Activated CD4-positive, alpha-beta T cell treated with anti-CD3 and anti-CD28 coated beads, Interleukin-2, amount 10 ng/mL, durations not matched to agents 7 days and 5 days (primary cell): ENCODE measurements at regions not wholly inside any gene's neighbourhood (a gene's known extent, or its start where the extent isn't known, plus 50 kb on each side); places are given as distances from the start of the nearest gene placed in this dataset.

Experiments used
- CTCF ChIA-PET: fragments of 350-600 bp; sonication (Branson Sonifier 250); formaldehyde crosslinking; loops from one replicate; lab custom pipeline; 2021; ENCODE audit warnings: antibody characterized with exemption; lab: Charles Lee
- POLR2A ChIA-PET: fragments of 350-600 bp; sonication (Branson Sonifier 250); formaldehyde crosslinking; loops from one replicate; lab custom pipeline; 2021; ENCODE audit warnings: antibody characterized with exemption; lab: Charles Lee
- DNase-seq: peaks from one replicate; pipeline ENCODE4 v3.0.0-alpha.2; 2020
- H3K27ac Mint-ChIP-seq: one replicate; pipeline ENCODE4 v1.8.0; 2021; ENCODE audit warnings: mild to moderate bottlenecking, moderate library complexity, mixed read lengths
- H3K27me3 Mint-ChIP-seq: one replicate; pipeline ENCODE4 v1.8.0; 2021; ENCODE audit warnings: mixed read lengths
- H3K36me3 Mint-ChIP-seq: one replicate; pipeline ENCODE4 v1.8.0; 2021; ENCODE audit warnings: low read depth, mixed read lengths
- H3K4me1 Mint-ChIP-seq: one replicate; pipeline ENCODE4 v1.8.0; 2021; ENCODE audit warnings: mixed read lengths
- H3K4me3 Mint-ChIP-seq: one replicate; pipeline ENCODE4 v1.8.0; 2021; ENCODE audit warnings: mild to moderate bottlenecking, moderate library complexity, mixed read lengths
- H3K9me3 Mint-ChIP-seq: one replicate; pipeline ENCODE4 v1.8.0; 2021; ENCODE audit warnings: mixed read lengths

DNA sequence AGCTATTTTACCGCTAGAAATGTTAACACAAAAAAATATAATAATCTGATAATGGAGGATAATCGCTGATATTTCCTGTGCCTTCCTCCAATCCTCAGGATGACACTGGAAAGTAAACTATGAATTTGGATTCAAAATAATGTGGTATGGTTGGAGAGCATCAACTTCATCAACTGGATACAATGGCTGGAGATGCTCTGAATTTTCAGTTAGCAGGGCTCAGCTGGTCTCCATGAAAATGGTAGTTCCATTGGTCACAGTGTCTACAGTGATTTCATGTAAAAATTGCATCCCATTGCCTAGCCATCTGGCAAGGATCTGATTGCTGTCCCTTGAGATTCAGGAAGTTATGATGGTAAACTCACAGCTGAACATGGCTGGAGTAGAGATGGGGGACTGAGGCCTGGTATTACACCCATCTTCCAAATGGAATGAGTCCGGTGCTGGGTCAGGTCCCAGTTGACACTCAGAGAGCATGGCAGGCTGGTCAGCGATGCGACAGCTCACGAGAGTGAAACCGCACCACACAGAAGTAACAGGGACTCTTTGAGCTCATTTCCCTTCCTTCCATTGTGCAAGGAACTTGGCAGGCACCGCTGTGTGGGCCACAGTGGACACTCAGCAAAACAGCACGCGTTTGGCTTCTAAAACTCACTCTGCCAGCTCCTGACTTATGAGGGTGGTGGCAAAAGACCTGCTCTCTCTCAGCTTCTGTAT, 142.4 kb upstream of the TNFAIP3 start:
- Mint-ChIP-seq H3K36me3 (peaks cover 3% of the 10 kb centered on the region), H3K4me3 (no peak overlapping the region), H3K9me3 (peaks cover 7% of the 10 kb centered on the region), H3K4me1 (peaks cover 14% of the 10 kb centered on the region), H3K27ac (no peak overlapping the region), H3K27me3 (peaks cover 8% of the 10 kb centered on the region)
- DNase-seq, result no peak
- CTCF ChIA-PET, result interaction anchor here (0.9 to 1.7 kb wide), 6 partner anchors 10 to 220 kb away, joined by 3 to 5 read pairs (median 4); no protein-coding TSS in a partner anchor
- POLR2A ChIA-PET, result no interaction called here

DNA sequence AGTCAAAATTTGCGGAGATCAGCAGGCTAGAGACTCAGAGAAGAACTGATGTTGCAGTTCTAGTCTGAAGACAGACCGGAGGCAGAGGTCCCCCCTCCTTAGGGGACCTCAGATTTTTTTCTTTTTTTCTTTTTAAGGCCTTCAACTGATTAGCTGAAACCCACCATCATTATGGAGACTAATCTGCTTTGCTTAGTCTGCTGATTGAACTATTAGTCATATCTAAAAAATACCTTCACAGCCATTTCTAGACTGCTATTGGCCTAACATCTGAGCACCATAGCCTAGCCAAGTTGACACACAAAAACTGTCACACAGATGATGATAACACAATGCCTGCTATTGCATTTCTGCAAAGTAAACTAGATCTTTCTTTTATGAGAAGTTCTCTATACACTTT, 141.1 kb upstream of the TNFAIP3 start:
- CTCF ChIA-PET, result interaction anchor here (0.9 to 1.5 kb wide), 4 partner anchors 10 to 35 kb away, joined by 3 to 6 read pairs (median 4); no protein-coding TSS in a partner anchor
- no peak for DNase-seq
- Mint-ChIP-seq H3K9me3 (peaks cover 7% of the 10 kb centered on the region), H3K36me3 (peaks cover 3% of the 10 kb centered on the region), H3K27me3 (peaks cover 8% of the 10 kb centered on the region), H3K4me3 (no peak overlapping the region), H3K27ac (no peak overlapping the region), H3K4me1 (peaks cover 14% of the 10 kb centered on the region)
- POLR2A ChIA-PET, result no interaction called here

DNA sequence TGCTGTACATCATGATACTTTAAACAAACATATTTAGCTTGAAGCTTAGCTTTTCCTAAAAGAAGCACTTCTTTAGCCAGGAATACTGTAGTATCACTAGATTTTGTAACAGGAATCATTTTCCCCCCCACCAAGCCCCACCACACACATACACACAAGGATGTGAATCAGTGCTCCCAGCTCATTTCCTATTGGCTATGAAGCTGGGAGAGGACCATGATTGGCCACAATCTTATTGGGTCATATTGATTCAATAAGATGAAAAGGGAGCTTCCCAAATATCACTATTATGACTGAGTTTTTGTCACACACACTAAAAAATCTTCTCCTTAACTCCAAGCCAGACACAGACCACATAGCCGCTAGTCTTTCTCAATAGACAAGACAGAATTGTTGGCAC, 140.5 kb upstream of the TNFAIP3 start:
- H3K27me3 Mint-ChIP-seq, result peaks cover 8% of the 10 kb centered on the region
- ChIA-PET CTCF (interaction anchor here (0.9 to 1.7 kb wide), 7 partner anchors 10 to 144 kb away, joined by 3 to 6 read pairs (median 4); partner anchors contain the start of gene TNFAIP3), POLR2A (no interaction called here)

DNA sequence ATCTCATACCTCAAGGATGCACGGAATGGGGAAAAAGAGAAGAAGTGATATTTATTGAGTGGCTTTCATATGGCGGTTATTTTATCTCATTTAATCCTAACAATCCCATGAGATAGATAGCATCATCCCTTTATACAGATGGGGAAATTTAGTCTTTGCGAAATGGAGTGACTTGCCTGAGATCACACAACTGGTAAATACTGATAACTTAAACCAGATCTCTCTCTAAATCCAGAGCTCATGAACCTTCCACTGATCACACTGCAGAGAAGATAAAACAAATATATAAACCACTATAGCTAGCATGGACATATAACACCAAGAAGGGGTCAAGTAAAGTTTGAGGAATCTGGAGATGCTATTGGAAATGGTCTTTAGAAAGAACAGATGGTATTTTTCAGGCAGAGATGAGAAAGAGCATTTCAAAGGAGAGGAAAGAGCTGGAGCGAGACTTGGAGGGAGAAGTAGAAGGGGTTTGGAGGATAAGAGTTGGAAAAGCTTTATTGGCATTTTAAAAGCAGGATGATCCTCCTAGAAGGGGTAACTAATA, 139.8 kb upstream of the TNFAIP3 start:
- H3K4me3 Mint-ChIP-seq, result no peak overlapping the region
- no peak overlapping the region for H3K27ac Mint-ChIP-seq
- no peak for DNase-seq
- H3K27me3 Mint-ChIP-seq, result peaks cover 9% of the 10 kb centered on the region
- peaks cover 3% of the 10 kb centered on the region for H3K36me3 Mint-ChIP-seq
- CTCF ChIA-PET, result interaction anchor here (0.6 to 1.7 kb wide), 6 partner anchors 10 to 143 kb away, joined by 3 to 5 read pairs (median 4); partner anchors contain the start of gene TNFAIP3
- peaks cover 14% of the 10 kb centered on the region for H3K4me1 Mint-ChIP-seq
- POLR2A ChIA-PET, result no interaction called here
- peaks cover 7% of the 10 kb centered on the region for H3K9me3 Mint-ChIP-seq

More for the DNA sequence above, 140.5 kb upstream of the TNFAIP3 start:
- Mint-ChIP-seq H3K4me1 (peaks cover 15% of the 10 kb centered on the region), H3K27ac (no peak overlapping the region), H3K36me3 (peaks cover 3% of the 10 kb centered on the region), H3K4me3 (no peak overlapping the region), H3K9me3 (peaks cover 7% of the 10 kb centered on the region)
- DNase-seq, result no peak

DNA sequence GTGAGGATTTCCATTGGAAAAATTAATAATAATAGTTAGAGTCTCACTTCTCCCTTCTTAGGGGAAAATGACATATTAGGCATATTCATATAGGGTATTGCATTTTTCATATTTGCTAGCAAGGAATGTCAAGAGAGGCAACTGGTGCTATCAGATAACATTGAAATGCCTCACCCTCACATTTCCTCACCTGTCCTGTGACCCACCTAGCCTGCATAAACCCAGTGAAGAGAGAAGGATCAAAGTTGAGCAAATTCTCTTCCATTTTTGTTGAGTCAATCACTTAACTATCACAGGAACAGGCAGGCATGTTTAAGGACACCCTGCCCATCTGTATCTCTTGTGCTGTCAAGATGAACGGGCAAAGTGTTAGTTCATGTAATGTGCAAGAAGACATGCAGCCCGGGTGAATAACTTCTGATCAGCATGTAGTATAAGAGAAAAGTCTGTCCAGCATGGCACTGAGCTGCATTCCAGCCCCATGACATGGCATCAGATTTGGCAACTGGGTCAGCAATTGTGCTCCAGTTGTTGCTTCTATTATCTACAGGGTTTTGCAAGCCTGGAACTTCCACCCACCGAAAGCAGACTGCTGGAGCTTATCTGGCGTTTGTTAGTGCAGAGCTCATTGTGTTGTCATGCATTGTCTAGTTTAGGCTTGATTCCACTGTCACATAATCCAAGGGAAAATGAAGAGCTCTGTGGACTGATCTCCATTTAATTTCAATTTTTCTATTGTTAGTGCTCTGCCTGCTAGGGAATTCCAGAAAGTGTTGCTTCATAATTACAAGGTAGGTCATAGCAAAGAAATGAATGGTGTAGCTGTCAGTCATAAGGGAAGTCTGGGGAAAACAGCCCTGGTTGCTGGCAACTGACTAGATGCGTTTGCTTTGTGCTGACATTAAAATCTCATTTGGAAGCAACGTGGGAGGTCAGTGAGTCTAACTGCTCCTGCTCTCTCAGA, 138.4 kb upstream of the TNFAIP3 start:
- DNase-seq, result no peak
- ChIA-PET POLR2A (no interaction called here), CTCF (interaction anchor here (0.9 to 1.7 kb wide), 6 partner anchors 11 to 142 kb away, joined by 3 to 6 read pairs (median 4); no protein-coding TSS in a partner anchor)
- Mint-ChIP-seq H3K27ac (no peak overlapping the region), H3K36me3 (no peaks in the 10 kb centered on the region), H3K4me3 (no peak overlapping the region), H3K9me3 (peaks cover 3% of the 10 kb centered on the region), H3K4me1 (peaks cover 1% of the 10 kb centered on the region), H3K27me3 (peaks cover 10% of the 10 kb centered on the region)

DNA sequence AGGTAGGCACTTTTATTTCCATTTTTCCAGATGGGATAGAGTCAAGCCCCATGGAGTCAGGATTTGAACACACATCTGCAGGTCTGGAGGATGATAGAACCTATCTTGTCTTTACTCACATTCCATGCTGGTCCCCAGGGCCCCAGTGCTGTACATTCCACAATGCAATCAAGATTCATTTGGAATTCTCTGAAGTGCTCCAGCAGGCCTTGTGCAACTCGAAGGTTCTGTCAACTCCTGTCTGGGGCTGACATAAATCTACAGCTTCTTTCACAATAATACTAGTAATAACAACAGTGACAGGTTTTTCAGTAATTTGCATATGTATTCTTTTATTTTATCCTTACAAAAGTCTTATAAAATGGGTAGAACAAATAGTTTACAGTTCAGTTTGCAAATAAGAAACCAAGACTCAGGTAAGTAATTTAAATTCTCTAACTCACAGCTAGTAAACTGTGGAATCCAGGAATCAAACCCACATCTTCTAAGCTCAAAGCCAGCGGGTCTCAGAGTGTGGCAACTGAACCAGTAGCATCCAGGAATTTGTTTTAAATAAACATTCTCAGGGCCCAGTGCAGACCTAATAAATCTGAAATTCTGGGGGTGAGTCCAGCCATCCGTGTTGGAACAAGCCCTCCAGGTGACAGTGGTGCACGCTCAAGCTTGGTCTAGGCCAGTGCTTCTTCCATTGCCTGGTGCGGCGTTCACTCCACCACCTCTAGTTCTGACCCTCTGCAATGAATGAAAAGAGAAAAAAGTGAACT, 137.0 kb upstream of the TNFAIP3 start:
- Mint-ChIP-seq H3K36me3 (no peaks in the 10 kb centered on the region), H3K9me3 (peaks cover 3% of the 10 kb centered on the region), H3K4me1 (peaks cover 1% of the 10 kb centered on the region), H3K4me3 (no peak overlapping the region), H3K27ac (no peak overlapping the region), H3K27me3 (peaks cover 10% of the 10 kb centered on the region)
- no peak for DNase-seq
- POLR2A ChIA-PET, result no interaction called here
- CTCF ChIA-PET, result interaction anchor here (1.0 to 1.7 kb wide), 3 partner anchors 12 to 22 kb away, joined by 3 to 6 read pairs (median 4); no protein-coding TSS in a partner anchor

DNA sequence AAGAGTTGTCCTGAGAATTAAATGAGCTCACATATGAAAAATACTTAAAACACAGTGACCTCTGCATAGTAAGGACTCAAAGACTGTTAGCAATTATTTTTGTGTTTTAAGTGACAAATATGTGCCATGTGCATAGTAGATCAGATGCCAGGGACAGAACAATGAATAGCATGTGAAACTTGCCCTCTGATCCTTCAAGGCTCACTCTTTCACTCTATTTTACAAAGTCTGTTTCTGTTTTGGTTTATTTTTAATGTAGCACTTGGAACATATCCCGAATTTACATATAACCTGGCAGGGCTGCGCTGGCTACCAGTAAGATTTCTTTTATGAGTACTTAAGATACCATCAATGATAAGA, 135.5 kb upstream of the TNFAIP3 start:
- H3K27me3 Mint-ChIP-seq, result peaks cover 10% of the 10 kb centered on the region
- no peak overlapping the region for H3K4me3 Mint-ChIP-seq
- H3K9me3 Mint-ChIP-seq, result peaks cover 1% of the 10 kb centered on the region
- H3K4me1 Mint-ChIP-seq, result peaks cover 11% of the 10 kb centered on the region
- DNase-seq, result no peak
- no peaks in the 10 kb centered on the region for H3K36me3 Mint-ChIP-seq
- H3K27ac Mint-ChIP-seq, result no peak overlapping the region
- CTCF ChIA-PET, result interaction anchor here (1.0 to 1.8 kb wide), 2 partner anchors 9 to 136 kb away, joined by 3 to 6 read pairs; partner anchors contain the start of gene TNFAIP3
- POLR2A ChIA-PET, result no interaction called here

DNA sequence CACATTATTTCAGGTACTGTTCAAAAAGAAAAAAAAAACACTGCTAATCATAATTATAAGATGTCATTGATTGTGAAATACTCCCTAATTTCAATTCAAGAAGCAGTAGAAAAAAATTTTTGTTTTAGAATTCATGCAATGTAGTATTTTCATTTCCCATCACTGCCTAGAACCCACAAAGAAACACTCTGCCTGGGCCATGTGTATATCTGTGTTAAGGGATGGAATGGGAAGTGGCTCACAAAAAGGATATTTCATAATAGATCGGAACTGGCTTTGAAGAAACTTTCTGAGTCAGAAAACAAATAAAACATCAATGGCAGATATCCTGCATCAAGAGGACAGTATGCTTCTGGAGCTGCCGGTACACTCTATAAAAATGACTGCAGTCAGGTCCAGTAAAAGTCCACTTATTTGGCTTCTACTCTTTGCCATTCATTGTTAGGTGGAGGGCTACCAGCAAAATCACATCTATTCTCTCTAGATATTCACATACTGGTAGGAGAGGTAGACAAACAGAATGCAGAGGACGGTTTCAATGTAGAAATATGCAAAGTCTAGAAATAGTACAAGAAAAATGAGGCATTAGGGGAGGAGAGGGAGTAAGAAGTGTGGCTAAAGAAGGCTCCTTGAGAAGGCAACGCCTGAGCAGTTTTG, 135.0 kb upstream of the TNFAIP3 start:
- Mint-ChIP-seq H3K36me3 (no peaks in the 10 kb centered on the region), H3K27ac (no peak overlapping the region), H3K27me3 (peaks cover 10% of the 10 kb centered on the region), H3K4me3 (no peak overlapping the region), H3K9me3 (peaks cover 1% of the 10 kb centered on the region), H3K4me1 (peaks cover 14% of the 10 kb centered on the region)
- POLR2A ChIA-PET, result no interaction called here
- no peak for DNase-seq
- CTCF ChIA-PET, result interaction anchor here (1.0 to 1.8 kb wide), 3 partner anchors 9 to 135 kb away, joined by 3 to 6 read pairs (median 4); partner anchors contain the start of gene TNFAIP3

DNA sequence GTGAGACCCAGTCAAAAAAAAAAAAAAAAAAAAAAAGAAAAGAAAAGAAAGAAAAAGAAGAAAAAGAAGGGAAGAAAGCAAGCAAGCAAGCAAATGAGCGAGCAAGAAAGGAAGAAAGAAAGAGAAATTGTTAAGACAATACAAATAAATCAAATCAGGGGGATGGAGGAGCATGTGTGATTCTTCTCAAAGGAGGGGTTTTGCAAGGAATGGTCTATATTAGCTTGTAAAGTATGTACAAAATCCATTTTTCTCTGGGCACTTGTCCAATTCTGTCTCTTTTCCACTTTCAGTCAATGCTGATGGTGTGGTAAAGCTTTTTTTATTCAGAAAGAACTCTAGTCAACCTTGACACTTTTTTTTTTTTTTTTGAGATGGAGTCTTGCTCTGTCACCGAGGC, 133.7 kb upstream of the TNFAIP3 start:
- CTCF ChIA-PET, result interaction anchor here (0.6 to 1.8 kb wide), 4 partner anchors 8 to 75 kb away, joined by 3 to 4 read pairs (median 4); no protein-coding TSS in a partner anchor
- H3K9me3 Mint-ChIP-seq, result no peaks in the 10 kb centered on the region
- POLR2A ChIA-PET, result no interaction called here
- no peaks in the 10 kb centered on the region for H3K36me3 Mint-ChIP-seq
- H3K4me3 Mint-ChIP-seq, result no peak overlapping the region
- H3K27me3 Mint-ChIP-seq, result peaks cover 2% of the 10 kb centered on the region
- peaks cover 14% of the 10 kb centered on the region for H3K4me1 Mint-ChIP-seq
- no peak overlapping the region for H3K27ac Mint-ChIP-seq
- no peak for DNase-seq

DNA sequence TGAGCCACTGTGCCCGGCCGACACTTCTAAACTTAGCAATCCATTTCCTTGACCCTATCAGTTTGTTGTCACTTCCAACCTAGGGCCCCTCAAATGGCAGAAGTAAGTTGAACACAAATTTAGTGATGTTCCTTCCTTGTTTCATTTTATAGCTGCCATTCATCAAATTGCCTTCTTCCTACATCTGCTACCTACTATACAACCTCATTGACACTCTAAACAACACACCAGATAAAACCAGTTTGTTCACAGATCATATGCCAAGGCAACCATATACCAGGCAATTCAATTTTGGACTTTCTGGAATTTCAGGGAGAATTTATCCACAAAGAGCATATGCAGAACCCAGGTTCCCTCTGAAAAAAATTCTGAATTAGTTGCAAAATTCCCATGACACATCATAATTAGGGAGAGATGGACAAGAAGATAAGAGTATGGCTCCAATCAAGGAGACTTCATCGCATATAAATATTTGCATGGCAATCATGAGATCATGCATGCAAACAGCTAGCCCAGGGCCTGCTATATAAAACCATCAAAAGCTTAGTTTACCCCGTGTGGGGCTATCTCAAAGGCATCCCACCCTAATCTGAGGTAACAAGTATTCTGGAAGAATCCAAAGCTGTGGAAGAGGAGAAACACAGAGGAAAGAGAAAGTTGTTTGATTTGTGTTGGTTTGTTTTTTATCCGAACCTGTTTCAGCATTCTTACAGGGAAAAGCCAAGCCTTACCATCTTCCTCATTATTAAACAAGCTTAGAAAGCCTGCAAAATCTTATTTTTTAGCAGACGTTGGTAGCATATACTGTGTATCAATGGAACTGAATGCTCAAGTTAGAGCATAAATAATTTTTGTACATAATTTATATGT, 132.8 kb upstream of the TNFAIP3 start:
- Mint-ChIP-seq H3K9me3 (no peaks in the 10 kb centered on the region), H3K27ac (no peak overlapping the region), H3K4me3 (no peak overlapping the region), H3K4me1 (peaks cover 14% of the 10 kb centered on the region), H3K36me3 (no peaks in the 10 kb centered on the region), H3K27me3 (peaks cover 2% of the 10 kb centered on the region)
- ChIA-PET POLR2A (no interaction called here), CTCF (interaction anchor here (0.6 to 1.8 kb wide), 6 partner anchors 9 to 133 kb away, joined by 3 to 5 read pairs (median 4); partner anchors contain the start of gene TNFAIP3)
- no peak for DNase-seq

DNA sequence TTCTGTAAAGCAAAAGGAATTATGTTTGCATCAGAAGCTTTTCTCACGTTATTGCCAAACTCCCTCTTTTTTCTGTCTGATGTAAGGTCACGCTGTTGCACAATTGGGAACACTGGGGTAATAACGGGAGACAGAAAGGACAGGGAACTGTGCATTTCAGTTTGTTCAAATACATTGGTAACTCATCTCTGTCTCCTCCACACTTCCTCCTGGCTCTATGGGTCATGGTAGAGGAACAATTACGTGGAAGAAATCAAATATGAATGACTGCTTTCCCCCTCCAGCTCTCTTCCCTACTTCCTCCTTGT, 132.2 kb upstream of the TNFAIP3 start:
- H3K4me1 Mint-ChIP-seq, result peaks cover 14% of the 10 kb centered on the region
- ChIA-PET POLR2A (no interaction called here), CTCF (interaction anchor here (0.6 to 1.5 kb wide), 4 partner anchors 10 to 132 kb away, joined by 3 to 5 read pairs (median 4); partner anchors contain the start of gene TNFAIP3)
- no peaks in the 10 kb centered on the region for H3K9me3 Mint-ChIP-seq
- H3K36me3 Mint-ChIP-seq, result no peaks in the 10 kb centered on the region
- H3K27ac Mint-ChIP-seq, result no peak overlapping the region
- peaks cover 2% of the 10 kb centered on the region for H3K27me3 Mint-ChIP-seq
- no peak overlapping the region for H3K4me3 Mint-ChIP-seq
- no peak for DNase-seq
